Spleen (tissue), 11 donors: ENCODE measurements at regions not wholly inside any gene's neighbourhood (a gene's known extent, or its start where the extent isn't known, plus 50 kb on each side); places are given as distances from the start of the nearest gene placed in this dataset.

Source experiments
- DNase-seq: peaks from one replicate; pipeline ENCODE4 v3.0.0-alpha.2; 2020
- H3K27ac ChIP-seq, 8 donors: fragments of 200-600 bp; sonication (generic) in 7 of 8; 1 replicate in 4 of 8; 2 replicates in 4 of 8; pipeline versions ENCODE4 v1.5.0 to v1.8.0; 2016 to 2021; ENCODE audit warnings: inconsistent platforms in 4 of 8, mild to moderate bottlenecking in 4 of 8, moderate library complexity in 1 of 8
- H3K27me3 ChIP-seq, 7 donors: fragments of 200-600 bp; sonication (generic) in 6 of 7; replicated peaks in 1 of 7; 1 replicate in 4 of 7; 2 replicates in 3 of 7; pipeline versions ENCODE4 v1.5.0 to v1.8.0; 2016 to 2021; ENCODE audit warnings: inconsistent platforms in 3 of 7, mild to moderate bottlenecking in 1 of 7
- H3K36me3 ChIP-seq, 6 donors: fragments of 200-600 bp; sonication (generic) in 5 of 6; 1 replicate in 4 of 6; 2 replicates in 2 of 6; pipeline versions ENCODE4 v1.5.0 to v1.8.0; 2016 to 2021; ENCODE audit warnings: inconsistent platforms in 2 of 6
- H3K4me1 ChIP-seq, 6 donors: fragments of 200-600 bp; sonication (generic) in 5 of 6; 1 replicate in 3 of 6; 2 replicates in 3 of 6; pipeline versions ENCODE4 v1.5.0 to v1.8.0; 2016 to 2021; ENCODE audit warnings: inconsistent platforms in 3 of 6
- H3K4me3 ChIP-seq, 8 donors: fragments of 200-600 bp; sonication (generic) in 7 of 8; 1 replicate in 4 of 8; 2 replicates in 4 of 8; pipeline versions ENCODE4 v1.5.0 to v1.8.0; 2016 to 2021; ENCODE audit warnings: inconsistent platforms in 4 of 8, mild to moderate bottlenecking in 4 of 8, moderate library complexity in 2 of 8
- H3K9me3 ChIP-seq, 8 donors: fragments of 200-600 bp; sonication (generic) in 7 of 8; 1 replicate in 4 of 8; 2 replicates in 4 of 8; pipeline versions ENCODE4 v1.5.0 to v1.8.0; 2016 to 2021; ENCODE audit warnings: inconsistent platforms in 4 of 8
- CTCF ChIP-seq, 11 experiments: fragments of 200-600 bp in 7 of 11; fragments of 450-650 bp in 4 of 11; sonication (generic) in 4 of 11; IDR thresholded peaks in 8 of 11; conservative IDR thresholded peaks in 3 of 11; 1 replicate in 7 of 11; 2 replicates in 4 of 11; pipeline versions ENCODE4 v1.4.0 to v1.8.0; 2016 to 2021; ENCODE audit warnings: antibody characterized with exemption in 11 of 11, inconsistent platforms in 4 of 11, mild to moderate bottlenecking in 1 of 11
- POLR2A ChIP-seq, 3 donors: fragments of 450-650 bp; IDR thresholded peaks; one replicate each; pipeline ENCODE4 v1.5.1; 2017; ENCODE audit warnings: antibody characterized with exemption in 3 of 3, mild to moderate bottlenecking in 1 of 3
- POLR2AphosphoS5 ChIP-seq, 3 donors: sonication (generic); formaldehyde crosslinking; IDR thresholded peaks; one replicate each; pipeline ENCODE4 v1.5.1; 2017; ENCODE audit warnings: antibody characterized with exemption in 3 of 3
- WGBS, 5 donors: extraction: QIAGEN DNeasy Blood & Tissue Kit in 3 of 5; methylation state at CpG; one replicate each; pipeline versions ENCODE4 v1.1.5 to v1.1.7; 2013 to 2018; 5-methylcytosine and 5-hydroxymethylcytosine counted together
- intact Hi-C: fragments of 100-400 bp; cut with DNase I; formaldehyde crosslinking; loops from one replicate; pipeline ENCODE4 v1.15.0; 2023; ENCODE audit warnings: low total_unique reads
- donor health status: healthy with polysubstance abuse.
- donor health status: DM: no; HTN: no; CAD: no; lungs with moderate emphysema.
- donor health status: DM: no; HTN: no; CAD: no.
- donor health status: Bipolar disorder and iron deficiency.
- donor health status: healthy.
- donor health status: DM: no; HTN: no; CAD: no.
- donor health status: DM: yes; HTN: yes; CAD: no.

- H3K4me3 ChIP-seq, result no peak overlapping the region
- no peak for TF ChIP-seq CTCF (IDR thresholded peaks at IDR 0.05 in 8 of 11, conservative IDR thresholded peaks at IDR 0.05 in 3 of 11)
- TF ChIP-seq POLR2A (IDR thresholded peaks at IDR 0.05), result no peak
- no peak for TF ChIP-seq POLR2AphosphoS5 (IDR thresholded peaks at IDR 0.05)
- WGBS, 5 donors, result 87 to 95% (median 94%) methylated on average over 1 of the region's 1 CpG
Measured at GRCh38 chr3:94529816-94530215, 467.0 kb downstream of the NSUN3 start.

GRCh38 chr3:94532951-94533350 is 470.1 kb downstream of the NSUN3 start:
- WGBS, 5 donors, result 89 to 98% (median 95%) methylated on average over 3 of the region's 3 CpGs
- H3K27ac ChIP-seq, result no peak overlapping the region
- H3K27me3 ChIP-seq, result no peaks in the 10 kb centered on the region
- H3K4me3 ChIP-seq, result no peak overlapping the region
- intact Hi-C loops, result no loop called here
- no peak for DNase-seq
- TF ChIP-seq POLR2AphosphoS5 (IDR thresholded peaks at IDR 0.05) (no peak), POLR2A (IDR thresholded peaks at IDR 0.05) (no peak), CTCF (IDR thresholded peaks at IDR 0.05 in 8 of 11, conservative IDR thresholded peaks at IDR 0.05 in 3 of 11) (no peak)
- no peaks in the 10 kb centered on the region for H3K4me1 ChIP-seq
- no peaks in the 10 kb centered on the region for H3K36me3 ChIP-seq
- no peaks in the 10 kb centered on the region for H3K9me3 ChIP-seq

More at GRCh38 chr3:94529816-94530215, 467.0 kb downstream of the NSUN3 start:
- Histone ChIP-seq H3K4me1 (no peaks in the 10 kb centered on the region), H3K27ac (no peak overlapping the region), H3K27me3 (no peaks in the 10 kb centered on the region), H3K9me3 (no peaks in the 10 kb centered on the region), H3K36me3 (no peaks in the 10 kb centered on the region)
- DNase-seq, result no peak
- intact Hi-C loops, result no loop called here

GRCh38 chr3:94539937-94540336 is 477.1 kb downstream of the NSUN3 start:
- intact Hi-C loops, result no loop called here
- TF ChIP-seq POLR2AphosphoS5 (IDR thresholded peaks at IDR 0.05) (no peak), POLR2A (IDR thresholded peaks at IDR 0.05) (no peak), CTCF (IDR thresholded peaks at IDR 0.05 in 8 of 11, conservative IDR thresholded peaks at IDR 0.05 in 3 of 11) (no peak)

GRCh38 chr3:94543161-94543560 is 480.3 kb downstream of the NSUN3 start:
- H3K27ac ChIP-seq, result no peak overlapping the region
- H3K36me3 ChIP-seq, result no peaks in the 10 kb centered on the region
- intact Hi-C loops, result no loop called here
- WGBS, 5 donors, result 89 to 97% (median 90%) methylated on average over 2 of the region's 2 CpGs
- no peaks in the 10 kb centered on the region for H3K4me1 ChIP-seq
- no peak for DNase-seq
- peaks cover 0 to 4% (median 0%) of the 10 kb centered on the region in 8 donors for H3K9me3 ChIP-seq
- TF ChIP-seq POLR2AphosphoS5 (IDR thresholded peaks at IDR 0.05) (no peak), CTCF (IDR thresholded peaks at IDR 0.05 in 8 of 11, conservative IDR thresholded peaks at IDR 0.05 in 3 of 11) (no peak), POLR2A (IDR thresholded peaks at IDR 0.05) (no peak)
- H3K27me3 ChIP-seq, result no peaks in the 10 kb centered on the region
- no peak overlapping the region for H3K4me3 ChIP-seq

More at GRCh38 chr3:94539937-94540336, 477.1 kb downstream of the NSUN3 start:
- Histone ChIP-seq H3K27ac (no peak overlapping the region), H3K4me1 (no peaks in the 10 kb centered on the region), H3K27me3 (no peaks in the 10 kb centered on the region), H3K4me3 (no peak overlapping the region), H3K9me3 (peaks cover 0 to 2% (median 0%) of the 10 kb centered on the region in 8 donors), H3K36me3 (no peaks in the 10 kb centered on the region)
- no peak for DNase-seq
